Limb (tissue), 2 donors: ENCODE measurements at regions not wholly inside any gene's neighbourhood (a gene's known extent, or its start where the extent isn't known, plus 50 kb on each side); places are given as distances from the start of the nearest gene placed in this dataset.
"Not testable (repeated sequence)": the region's sequence is repeated elsewhere in the genome, so short reads cannot be mapped to it uniquely, and the experiment has no call there.

Source experiments
- DNase-seq, 2 donors: peaks; one replicate each; pipeline ENCODE4 v3.0.0-alpha.2; 2016; ENCODE audit errors: extremely low spot score in 2 of 2

- DNase-seq, result no peak
These were observed 56.2 kb upstream of the NID2 start for GRCh38 chr14:52124791-52125684.

GRCh38 chr14:52122163-52122562 is 53.3 kb upstream of the NID2 start:
- not testable (repeated sequence) for DNase-seq

- DNase-seq, result no peak
These were observed 52.6 kb upstream of the NID2 start for GRCh38 chr14:52121441-52121840.

GRCh38 chr14:52119030-52119429 is 50.2 kb upstream of the NID2 start:
- no peak for DNase-seq
